Cardiac fibroblast (primary cell): ENCODE measurements at regions not wholly inside any gene's neighbourhood (a gene's known extent, or its start where the extent isn't known, plus 50 kb on each side); places are given as distances from the start of the nearest gene placed in this dataset.
"Not testable (repeated sequence)": the region's sequence is repeated elsewhere in the genome, so short reads cannot be mapped to it uniquely, and the experiment has no call there.

ENCODE experiments used
- DNase-seq, 2 donors: peaks; one replicate each; pipeline versions ENCODE4 v3.0.0 to v3.0.0-alpha.2; 2010; ENCODE audit warnings: low read depth in 2 of 2
- H3K4me3 ChIP-seq, 2 donors: replicated peaks in 1 of 2; 1 replicate in 1 of 2; 2 replicates in 1 of 2; pipeline ENCODE4 v1.5.1; 2011; ENCODE audit warnings: low read depth in 2 of 2, low read length in 2 of 2, mild to moderate bottlenecking in 2 of 2, moderate library complexity in 1 of 2
- CTCF ChIP-seq: IDR thresholded peaks from one replicate; pipeline ENCODE4 v1.5.1; 2011; ENCODE audit warnings: low read depth, mild to moderate bottlenecking, low read length, inconsistent platforms

GRCh38 chr18:52237551-52237950, 102.4 kb upstream of the DCC start:
- H3K4me3 ChIP-seq = no peak overlapping the region
- DNase-seq = peak in 1 of 2 donors; percentile 43
- TF ChIP-seq CTCF = no peak

- no peak for TF ChIP-seq CTCF
- H3K4me3 ChIP-seq = no peak overlapping the region
- peak in 1 of 2 donors; percentile 43 for DNase-seq
These were observed 97.3 kb upstream of the DCC start for GRCh38 chr18:52242711-52243110.

- TF ChIP-seq CTCF = no peak
- no peak overlapping the region for H3K4me3 ChIP-seq
- DNase-seq = no peak
These were observed 95.3 kb upstream of the DCC start for GRCh38 chr18:52244658-52245057.

GRCh38 chr18:52254367-52254766, 85.6 kb upstream of the DCC start:
- TF ChIP-seq CTCF = no peak
- no peak for DNase-seq
- no peak overlapping the region for H3K4me3 ChIP-seq

- not testable (repeated sequence) for DNase-seq, H3K4me3 ChIP-seq
These were observed 82.6 kb upstream of the DCC start for GRCh38 chr18:52257417-52257816.

- no peak overlapping the region for H3K4me3 ChIP-seq
- DNase-seq = no peak
- TF ChIP-seq CTCF = no peak
These were observed 64.2 kb upstream of the DCC start for GRCh38 chr18:52275817-52276216.

- H3K4me3 ChIP-seq = no peak overlapping the region
- DNase-seq = no peak
- TF ChIP-seq CTCF = no peak
These were observed 62.2 kb upstream of the DCC start for GRCh38 chr18:52277785-52278184.
